ENCODE measurements at regions not wholly inside any gene's neighbourhood (a gene's known extent, or its start where the extent isn't known, plus 50 kb on each side); places are given as distances from the start of the nearest gene placed in this dataset.

GRCh38 chrX:2581296-2581695 is 80.5 kb upstream of the DHRSX start:
- H3K9me3 ChIP-seq, result no peaks in the 10 kb centered on the region
- H3K27me3 ChIP-seq, result peaks cover 74% of the 10 kb centered on the region
- no peaks in the 10 kb centered on the region for H3K4me1 ChIP-seq (ENCODE audit: control insufficient read depth in 1 of 2, insufficient read depth in 1 of 2, low read depth in 1 of 2, low read length in 1 of 2)
- no peak overlapping the region for H3K27ac ChIP-seq
- TF ChIP-seq CTCF (IDR thresholded peaks at IDR 0.05), result no peak
- H3K36me3 ChIP-seq, result no peaks in the 10 kb centered on the region
- H3K4me3 ChIP-seq (ENCODE audit: low read depth in 1 of 2, low read length in 1 of 2), result no peak overlapping the region

GRCh38 chrX:2578864-2579263 is 78.1 kb upstream of the DHRSX start:
- no peak overlapping the region for H3K4me3 ChIP-seq (ENCODE audit: low read depth in 1 of 2, low read length in 1 of 2)
- TF ChIP-seq CTCF (IDR thresholded peaks at IDR 0.05), result no peak
- H3K27me3 ChIP-seq, result peaks cover 49% of the 10 kb centered on the region
- H3K27ac ChIP-seq, result no peak overlapping the region
- H3K36me3 ChIP-seq, result no peaks in the 10 kb centered on the region
- no peaks in the 10 kb centered on the region for H3K4me1 ChIP-seq (ENCODE audit: control insufficient read depth in 1 of 2, insufficient read depth in 1 of 2, low read depth in 1 of 2, low read length in 1 of 2)
- no peaks in the 10 kb centered on the region for H3K9me3 ChIP-seq

GRCh38 chrX:2577844-2578466 is 77.2 kb upstream of the DHRSX start:
- peaks cover 40% of the 10 kb centered on the region for H3K27me3 ChIP-seq
- H3K9me3 ChIP-seq, result no peaks in the 10 kb centered on the region
- no peak for TF ChIP-seq CTCF (IDR thresholded peaks at IDR 0.05)
- no peaks in the 10 kb centered on the region for H3K36me3 ChIP-seq
- H3K4me1 ChIP-seq (ENCODE audit: control insufficient read depth in 1 of 2, insufficient read depth in 1 of 2, low read depth in 1 of 2, low read length in 1 of 2), result no peaks in the 10 kb centered on the region
- H3K4me3 ChIP-seq (ENCODE audit: low read depth in 1 of 2, low read length in 1 of 2), result no peak overlapping the region
- no peak overlapping the region for H3K27ac ChIP-seq

GRCh38 chrX:2576793-2577192 is 76.0 kb upstream of the DHRSX start:
- H3K27me3 ChIP-seq, result peaks cover 29% of the 10 kb centered on the region
- H3K27ac ChIP-seq, result no peak overlapping the region
- TF ChIP-seq CTCF (IDR thresholded peaks at IDR 0.05), result no peak
- H3K4me1 ChIP-seq (ENCODE audit: control insufficient read depth in 1 of 2, insufficient read depth in 1 of 2, low read depth in 1 of 2, low read length in 1 of 2), result no peaks in the 10 kb centered on the region
- no peak overlapping the region for H3K4me3 ChIP-seq (ENCODE audit: low read depth in 1 of 2, low read length in 1 of 2)
- no peaks in the 10 kb centered on the region for H3K9me3 ChIP-seq
- no peaks in the 10 kb centered on the region for H3K36me3 ChIP-seq

- Histone ChIP-seq H3K36me3 (no peaks in the 10 kb centered on the region), H3K27me3 (peaks cover 5% of the 10 kb centered on the region), H3K4me1 (ENCODE audit: control insufficient read depth in 1 of 2, insufficient read depth in 1 of 2, low read depth in 1 of 2, low read length in 1 of 2) (no peaks in the 10 kb centered on the region), H3K4me3 (ENCODE audit: low read depth in 1 of 2, low read length in 1 of 2) (no peak overlapping the region), H3K27ac (no peak overlapping the region), H3K9me3 (peaks cover 3% of the 10 kb centered on the region)
- TF ChIP-seq CTCF (IDR thresholded peaks at IDR 0.05), result no peak
Measured at GRCh38 chrX:2574271-2574670, 73.5 kb upstream of the DHRSX start.

GRCh38 chrX:2572740-2573139 is 72.0 kb upstream of the DHRSX start:
- no peak for TF ChIP-seq CTCF (IDR thresholded peaks at IDR 0.05)
- no peak overlapping the region for H3K27ac ChIP-seq

More at GRCh38 chrX:2572740-2573139, 72.0 kb upstream of the DHRSX start:
- H3K27me3 ChIP-seq, result no peaks in the 10 kb centered on the region
- H3K9me3 ChIP-seq, result peaks cover 3% of the 10 kb centered on the region
- H3K4me3 ChIP-seq (ENCODE audit: low read depth in 1 of 2, low read length in 1 of 2), result no peak overlapping the region
- no peaks in the 10 kb centered on the region for H3K4me1 ChIP-seq (ENCODE audit: control insufficient read depth in 1 of 2, insufficient read depth in 1 of 2, low read depth in 1 of 2, low read length in 1 of 2)
- no peaks in the 10 kb centered on the region for H3K36me3 ChIP-seq

Measured in neutrophil (primary cell).